IMR-90 (cell line): ENCODE measurements at regions not wholly inside any gene's neighbourhood (a gene's known extent, or its start where the extent isn't known, plus 50 kb on each side); places are given as distances from the start of the nearest gene placed in this dataset.
"Not testable (repeated sequence)": the region's sequence is repeated elsewhere in the genome, so short reads cannot be mapped to it uniquely, and the experiment has no call there.

Experiments used
- MAFK ChIP-seq: IDR thresholded peaks from 2 replicates; pipeline ENCODE4 v1.6.1; 2012; ENCODE audit warnings: low read depth, low read length, improper control_type of control experiment
- POLR2A ChIP-seq: IDR thresholded peaks from 2 replicates; pipeline ENCODE4 v1.6.1; 2012; ENCODE audit warnings: mild to moderate bottlenecking, low read depth, low read length
- TF ChIP-seq, protein P1 (sequence below): conservative IDR thresholded peaks from 2 replicates; pipeline ENCODE4 v1.5.1; 2012; ENCODE audit warnings: mild to moderate bottlenecking, low read depth, low read length, improper control_type of control experiment

DNA sequence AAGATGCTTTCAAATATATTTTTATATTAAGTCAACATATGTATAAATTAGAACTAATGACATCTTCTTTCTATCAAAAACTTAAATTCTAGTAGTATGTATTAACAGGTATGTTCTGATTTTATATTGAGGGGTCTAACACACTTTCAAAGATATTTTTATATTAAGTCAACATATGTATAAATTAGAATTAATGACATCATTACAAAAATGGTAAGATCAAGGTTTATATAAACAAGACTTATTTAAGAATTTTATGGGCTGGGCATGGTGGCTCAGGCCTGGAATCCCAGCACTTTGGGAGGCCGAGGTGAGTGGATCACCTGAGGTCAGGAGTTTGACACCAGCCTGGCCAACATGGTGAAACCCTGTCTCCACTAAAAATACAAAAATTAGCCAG, 194.6 kb upstream of the CXCR4 start:
- TF ChIP-seq POLR2A, MAFK: not testable (repeated sequence)
- TF ChIP-seq, protein P1, sequence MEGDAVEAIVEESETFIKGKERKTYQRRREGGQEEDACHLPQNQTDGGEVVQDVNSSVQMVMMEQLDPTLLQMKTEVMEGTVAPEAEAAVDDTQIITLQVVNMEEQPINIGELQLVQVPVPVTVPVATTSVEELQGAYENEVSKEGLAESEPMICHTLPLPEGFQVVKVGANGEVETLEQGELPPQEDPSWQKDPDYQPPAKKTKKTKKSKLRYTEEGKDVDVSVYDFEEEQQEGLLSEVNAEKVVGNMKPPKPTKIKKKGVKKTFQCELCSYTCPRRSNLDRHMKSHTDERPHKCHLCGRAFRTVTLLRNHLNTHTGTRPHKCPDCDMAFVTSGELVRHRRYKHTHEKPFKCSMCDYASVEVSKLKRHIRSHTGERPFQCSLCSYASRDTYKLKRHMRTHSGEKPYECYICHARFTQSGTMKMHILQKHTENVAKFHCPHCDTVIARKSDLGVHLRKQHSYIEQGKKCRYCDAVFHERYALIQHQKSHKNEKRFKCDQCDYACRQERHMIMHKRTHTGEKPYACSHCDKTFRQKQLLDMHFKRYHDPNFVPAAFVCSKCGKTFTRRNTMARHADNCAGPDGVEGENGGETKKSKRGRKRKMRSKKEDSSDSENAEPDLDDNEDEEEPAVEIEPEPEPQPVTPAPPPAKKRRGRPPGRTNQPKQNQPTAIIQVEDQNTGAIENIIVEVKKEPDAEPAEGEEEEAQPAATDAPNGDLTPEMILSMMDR: not testable (repeated sequence)
